ENCODE measurements at regions not wholly inside any gene's neighbourhood (a gene's known extent, or its start where the extent isn't known, plus 50 kb on each side); places are given as distances from the start of the nearest gene placed in this dataset.

GRCh38 chr5:92514896-92515295 lies 1066.1 kb downstream of the NR2F1-AS1 start:
- TF ChIP-seq CTCF (IDR thresholded peaks at IDR 0.05; ENCODE audit: low read depth, low read length) = no peak
- no peak for TF ChIP-seq EZH2phosphoT487 (IDR thresholded peaks at IDR 0.05; ENCODE audit: low read depth)
- Histone ChIP-seq H3K4me2 (ENCODE audit: low read length) (no peak overlapping the region), H2AFZ (ENCODE audit: low read depth, low read length) (no peak overlapping the region), H3K9me3 (ENCODE audit: insufficient read depth, low read length) (no peaks in the 10 kb centered on the region), H3K79me2 (ENCODE audit: low read length) (no peaks in the 10 kb centered on the region), H3K27ac (ENCODE audit: low read length) (no peak overlapping the region), H3K4me1 (ENCODE audit: low read length) (peaks cover 3% of the 10 kb centered on the region), H3K9ac (ENCODE audit: low read length) (no peak overlapping the region), H4K20me1 (ENCODE audit: insufficient read depth, low read length) (no peaks in the 10 kb centered on the region), H3K36me3 (replicated peaks; ENCODE audit: low read depth, low read length) (no peaks in the 10 kb centered on the region), H3K4me3 (ENCODE audit: low read length) (no peak overlapping the region), H3K27me3 (ENCODE audit: low read depth, low read length) (no peaks in the 10 kb centered on the region)

- no peaks in the 10 kb centered on the region for H4K20me1 ChIP-seq (ENCODE audit: insufficient read depth, low read length)
- H3K4me3 ChIP-seq (ENCODE audit: low read length) = no peak overlapping the region
- no peaks in the 10 kb centered on the region for H3K9me3 ChIP-seq (ENCODE audit: insufficient read depth, low read length)
- no peak for TF ChIP-seq EZH2phosphoT487 (IDR thresholded peaks at IDR 0.05; ENCODE audit: low read depth)
- no peak for TF ChIP-seq CTCF (IDR thresholded peaks at IDR 0.05; ENCODE audit: low read depth, low read length)
- H2AFZ ChIP-seq (ENCODE audit: low read depth, low read length) = no peak overlapping the region
- no peak overlapping the region for H3K27ac ChIP-seq (ENCODE audit: low read length)
- no peak overlapping the region for H3K4me2 ChIP-seq (ENCODE audit: low read length)
- H3K79me2 ChIP-seq (ENCODE audit: low read length) = no peaks in the 10 kb centered on the region
- H3K9ac ChIP-seq (ENCODE audit: low read length) = no peak overlapping the region
- H3K36me3 ChIP-seq (replicated peaks; ENCODE audit: low read depth, low read length) = no peaks in the 10 kb centered on the region
- no peaks in the 10 kb centered on the region for H3K27me3 ChIP-seq (ENCODE audit: low read depth, low read length)
- no peaks in the 10 kb centered on the region for H3K4me1 ChIP-seq (ENCODE audit: low read length)
These were observed 1068.0 kb downstream of the NR2F1-AS1 start for GRCh38 chr5:92513067-92513466.

- no peaks in the 10 kb centered on the region for H4K20me1 ChIP-seq (ENCODE audit: insufficient read depth, low read length)
- TF ChIP-seq EZH2phosphoT487 (IDR thresholded peaks at IDR 0.05; ENCODE audit: low read depth) (no peak), CTCF (IDR thresholded peaks at IDR 0.05; ENCODE audit: low read depth, low read length) (no peak)
- H3K9ac ChIP-seq (ENCODE audit: low read length) = no peak overlapping the region
- H3K4me3 ChIP-seq (ENCODE audit: low read length) = no peak overlapping the region
- H2AFZ ChIP-seq (ENCODE audit: low read depth, low read length) = no peak overlapping the region
- H3K27me3 ChIP-seq (ENCODE audit: low read depth, low read length) = no peaks in the 10 kb centered on the region
- no peak overlapping the region for H3K27ac ChIP-seq (ENCODE audit: low read length)
- H3K4me1 ChIP-seq (ENCODE audit: low read length) = no peaks in the 10 kb centered on the region
- H3K79me2 ChIP-seq (ENCODE audit: low read length) = no peaks in the 10 kb centered on the region
- H3K36me3 ChIP-seq (replicated peaks; ENCODE audit: low read depth, low read length) = no peaks in the 10 kb centered on the region
- no peaks in the 10 kb centered on the region for H3K9me3 ChIP-seq (ENCODE audit: insufficient read depth, low read length)
- no peak overlapping the region for H3K4me2 ChIP-seq (ENCODE audit: low read length)
These were observed 1072.7 kb downstream of the NR2F1-AS1 start for GRCh38 chr5:92508271-92508670.

GRCh38 chr5:92505925-92506324 lies 1075.1 kb downstream of the NR2F1-AS1 start:
- Histone ChIP-seq H4K20me1 (ENCODE audit: insufficient read depth, low read length) (no peaks in the 10 kb centered on the region), H3K27ac (ENCODE audit: low read length) (no peak overlapping the region), H3K4me1 (ENCODE audit: low read length) (no peaks in the 10 kb centered on the region), H3K9me3 (ENCODE audit: insufficient read depth, low read length) (no peaks in the 10 kb centered on the region), H3K9ac (ENCODE audit: low read length) (no peak overlapping the region), H3K79me2 (ENCODE audit: low read length) (no peaks in the 10 kb centered on the region), H2AFZ (ENCODE audit: low read depth, low read length) (peak overlapping the region; percentile 47), H3K4me2 (ENCODE audit: low read length) (peak overlapping the region; percentile 25), H3K27me3 (ENCODE audit: low read depth, low read length) (no peaks in the 10 kb centered on the region), H3K4me3 (ENCODE audit: low read length) (no peak overlapping the region), H3K36me3 (replicated peaks; ENCODE audit: low read depth, low read length) (no peaks in the 10 kb centered on the region)
- TF ChIP-seq CTCF (IDR thresholded peaks at IDR 0.05; ENCODE audit: low read depth, low read length) = no peak
- TF ChIP-seq EZH2phosphoT487 (IDR thresholded peaks at IDR 0.05; ENCODE audit: low read depth) = no peak

All from OCI-LY3 (cell line).